HepG2 (cell line): ENCODE measurements at regions not wholly inside any gene's neighbourhood (a gene's known extent, or its start where the extent isn't known, plus 50 kb on each side); places are given as distances from the start of the nearest gene placed in this dataset.

Experiments used
- ATAC-seq: fragments of 200-7000 bp; cut with Tn5 transposase; 3 replicates; pipeline ENCODE4 v1.9.1; 2020; ENCODE audit warnings: mild to moderate bottlenecking, moderate library complexity
- BruUV-seq: library from RNA; stranded (reverse); fragments of 400-500 nt; replicated peaks from 2 replicates; lab custom pipeline; 2021; lab: Mats Ljungman, UMichigan
- CTCF ChIA-PET: fragments of 300-600 bp; formaldehyde crosslinking; extraction: SDS; loops from one replicate; lab custom pipeline; 2021; ENCODE audit warnings: low total read pairs, inconsistent platforms, low intra/inter-chr PET ratio; lab: Yijun Ruan, JAX
- POLR2A ChIA-PET: fragments of 350-600 bp; sonication (Branson Sonifier 250); formaldehyde crosslinking; loops from one replicate; lab custom pipeline; 2020; ENCODE audit warnings: antibody characterized with exemption, inconsistent platforms; lab: Yijun Ruan, JAX
- DNase-seq: peaks from one replicate; pipeline ENCODE4 v3.0.0-alpha.2; 2015; ENCODE audit warnings: low spot score
- FAIRE-seq: peaks from 3 replicates; lab custom pipeline; 2011; peaks lifted over from hg19 to GRCh38; lab: Jason Lieb, UNC
- H2AFZ ChIP-seq: one replicate; pipeline ENCODE4 v1.6.1; 2011; ENCODE audit warnings: low read length, inconsistent platforms
- H3K27ac ChIP-seq: fragments of 300-600 bp; 3 replicates; pipeline ENCODE4 v1.8.0; 2011; ENCODE audit warnings: mixed run types, mild to moderate bottlenecking, mixed read lengths, low read length, inconsistent platforms; ENCODE audit not compliant: insufficient read depth; ENCODE audit errors: extremely low read length
- H3K27me3 ChIP-seq, 2 experiments: fragments of 200-600 bp in 1 of 2; 2 replicates in 1 of 2; 3 replicates in 1 of 2; pipeline versions ENCODE4 v1.6.0 to v1.8.0; 2011; ENCODE audit warnings: low read length in 2 of 2, mild to moderate bottlenecking in 2 of 2, moderate library complexity in 2 of 2, inconsistent platforms in 1 of 2; ENCODE audit not compliant: insufficient read depth in 2 of 2, control insufficient read depth in 1 of 2
- H3K36me3 ChIP-seq, 2 experiments: fragments of 200-600 bp in 1 of 2; replicated peaks in 1 of 2; 2 replicates in 1 of 2; 3 replicates in 1 of 2; pipeline versions ENCODE4 v1.5.1 to v1.8.0; 2011; ENCODE audit warnings: low read length in 2 of 2, inconsistent platforms in 1 of 2; ENCODE audit not compliant: insufficient read depth in 2 of 2, control insufficient read depth in 1 of 2
- H3K4me1 ChIP-seq: 2 replicates; pipeline ENCODE4 v1.5.1; 2012; ENCODE audit warnings: low read length, inconsistent platforms; ENCODE audit not compliant: insufficient read depth
- H3K4me2 ChIP-seq: 2 replicates; pipeline ENCODE4 v1.6.0; 2011; ENCODE audit warnings: low read depth, low read length, inconsistent platforms
- H3K4me3 ChIP-seq, 3 experiments: fragments of 200-600 bp in 1 of 3; sonication (generic), shearing (Covaris generic) in 1 of 3; replicated peaks in 1 of 3; 2 replicates each; pipeline ENCODE4 v1.5.1; 2011 to 2016; ENCODE audit warnings: low read length in 3 of 3, inconsistent platforms in 2 of 3, low read depth in 2 of 3, mild to moderate bottlenecking in 2 of 3, control low read depth in 1 of 3, mixed read lengths in 1 of 3; ENCODE audit not compliant: insufficient read depth in 1 of 3
- H3K79me2 ChIP-seq: one replicate; pipeline ENCODE4 v1.6.1; 2011; ENCODE audit warnings: low read length, inconsistent platforms; ENCODE audit not compliant: insufficient read depth
- H3K9ac ChIP-seq: 2 replicates; pipeline ENCODE4 v1.6.0; 2011; ENCODE audit warnings: mild to moderate bottlenecking, low read depth, low read length, inconsistent platforms; ENCODE audit not compliant: insufficient read depth
- H3K9me3 ChIP-seq: 2 replicates; pipeline ENCODE4 v1.5.1; 2012; ENCODE audit warnings: mild to moderate bottlenecking, low read length
- H4K20me1 ChIP-seq: 2 replicates; pipeline ENCODE4 v1.6.0; 2011; ENCODE audit warnings: inconsistent platforms, mild to moderate bottlenecking, low read length, moderate library complexity; ENCODE audit not compliant: insufficient read depth
- ADNP ChIP-seq: sonication (generic); formaldehyde crosslinking; IDR thresholded peaks from 2 replicates; pipeline ENCODE4 v1.4.0; 2020; ENCODE audit warnings: missing genetic modification reagents
- GABPB1 ChIP-seq: IDR thresholded peaks from 2 replicates; pipeline ENCODE4 v1.6.1; 2016; ENCODE audit warnings: mild to moderate bottlenecking, missing genetic modification reagents, moderate library complexity, missing compliant biosample characterization
- MIER3 ChIP-seq: IDR thresholded peaks from 2 replicates; pipeline ENCODE4 v1.6.1; 2016; ENCODE audit warnings: missing compliant biosample characterization, borderline replicate concordance
- ZFY ChIP-seq: sonication (generic); formaldehyde crosslinking; IDR thresholded peaks from 2 replicates; pipeline ENCODE4 v1.4.0; 2020; ENCODE audit warnings: missing genetic modification reagents
- ZNF382 ChIP-seq: sonication (generic); formaldehyde crosslinking; IDR thresholded peaks from 2 replicates; pipeline ENCODE4 v1.5.0; 2020; ENCODE audit warnings: missing genetic modification reagents, mild to moderate bottlenecking, borderline replicate concordance
- WGBS: methylation state at CpG from one replicate; pipeline ENCODE4 v1.1.6; 2017; ENCODE audit warnings: low lambda C conversion rate; 5-methylcytosine and 5-hydroxymethylcytosine counted together
- in situ Hi-C: cut with HindIII; loops from 2 replicates; pipeline ENCODE4 v1.10.0; 2017; ENCODE audit warnings: low pct_unique_long_range_greater_than_20kb; ENCODE audit not compliant: extremely low pct_ligation_motif_present
- intact Hi-C: fragments of 100-400 bp; cut with micrococcal nuclease; formaldehyde crosslinking; loops from one replicate; pipeline ENCODE4 v1.10.0; 2022; ENCODE audit not compliant: unreplicated experiment
- TF ChIP-seq, protein P1 (sequence below): sonication (generic); formaldehyde crosslinking; IDR thresholded peaks from 2 replicates; pipeline ENCODE4 v1.4.0; 2020; ENCODE audit warnings: missing genetic modification reagents
- TF ChIP-seq, protein P2 (sequence below): sonication (generic); formaldehyde crosslinking; IDR thresholded peaks from 2 replicates; pipeline ENCODE4 v1.5.0; 2020; ENCODE audit warnings: missing genetic modification reagents

- ATAC-seq (no peak), DNase-seq (no peak), FAIRE-seq (no peak)
- Histone ChIP-seq H2AFZ (no peak overlapping the region), H3K4me1 (no peaks in the 10 kb centered on the region), H3K79me2 (no peaks in the 10 kb centered on the region), H4K20me1 (no peaks in the 10 kb centered on the region), H3K9ac (no peak overlapping the region), H3K4me3 (no peak overlapping the region), H3K4me2 (no peak overlapping the region), H3K27ac (no peak overlapping the region), H3K27me3 (no peaks in the 10 kb centered on the region; a peak in 1 of 5 replicates), H3K36me3 (no peaks in the 10 kb centered on the region), H3K9me3 (no peaks in the 10 kb centered on the region)
- ChIA-PET POLR2A (no interaction called here), CTCF (no interaction called here)
- no TSS peak for BruUV-seq
- intact Hi-C loops (no loop called here), in situ Hi-C loops (no loop called here)
- WGBS, result 20% methylated on average over 8 of the region's 8 CpGs
- TF ChIP-seq ADNP (CRISPR knock-in tag), result no peak
- TF ChIP-seq, protein P1, sequence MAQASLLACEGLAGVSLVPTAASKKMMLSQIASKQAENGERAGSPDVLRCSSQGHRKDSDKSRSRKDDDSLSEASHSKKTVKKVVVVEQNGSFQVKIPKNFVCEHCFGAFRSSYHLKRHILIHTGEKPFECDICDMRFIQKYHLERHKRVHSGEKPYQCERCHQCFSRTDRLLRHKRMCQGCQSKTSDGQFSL, result no peak
- TF ChIP-seq ZNF382 (CRISPR knock-in tag), result no peak
- TF ChIP-seq MIER3 (CRISPR knock-in tag), result no peak
- TF ChIP-seq GABPB1 (CRISPR knock-in tag), result no peak
- TF ChIP-seq ZFY (CRISPR knock-in tag), result no peak
- TF ChIP-seq, protein P2, sequence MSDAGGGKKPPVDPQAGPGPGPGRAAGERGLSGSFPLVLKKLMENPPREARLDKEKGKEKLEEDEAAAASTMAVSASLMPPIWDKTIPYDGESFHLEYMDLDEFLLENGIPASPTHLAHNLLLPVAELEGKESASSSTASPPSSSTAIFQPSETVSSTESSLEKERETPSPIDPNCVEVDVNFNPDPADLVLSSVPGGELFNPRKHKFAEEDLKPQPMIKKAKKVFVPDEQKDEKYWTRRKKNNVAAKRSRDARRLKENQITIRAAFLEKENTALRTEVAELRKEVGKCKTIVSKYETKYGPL (CRISPR knock-in tag), result no peak
Measured at GRCh38 chr13:37944869-37945442, 75.4 kb upstream of the TRPC4 start.
